Colonic mucosa (tissue), 4 donors: ENCODE measurements at regions not wholly inside any gene's neighbourhood (a gene's known extent, or its start where the extent isn't known, plus 50 kb on each side); places are given as distances from the start of the nearest gene placed in this dataset.
"Not testable (repeated sequence)": the region's sequence is repeated elsewhere in the genome, so short reads cannot be mapped to it uniquely, and the experiment has no call there.

Source experiments
- DNase-seq: peaks from one replicate; pipeline ENCODE4 v3.0.0-alpha.2; 2020
- H3K27ac ChIP-seq: fragments of 200-600 bp; one replicate; pipeline ENCODE4 v1.8.0; 2021
- H3K27me3 ChIP-seq: fragments of 200-600 bp; one replicate; pipeline ENCODE4 v1.8.0; 2021
- H3K36me3 ChIP-seq: fragments of 200-600 bp; one replicate; pipeline ENCODE4 v1.8.0; 2021
- H3K4me1 ChIP-seq: fragments of 200-600 bp; one replicate; pipeline ENCODE4 v1.8.0; 2021; ENCODE audit warnings: mild to moderate bottlenecking
- H3K4me3 ChIP-seq: fragments of 200-600 bp; one replicate; pipeline ENCODE4 v1.8.0; 2021
- H3K9ac ChIP-seq, 2 donors: one replicate each; pipeline ENCODE4 v1.7.0; 2013; ENCODE audit warnings: control low read depth in 2 of 2, low read depth in 2 of 2, low read length in 2 of 2
- H3K9me3 ChIP-seq: fragments of 200-600 bp; one replicate; pipeline ENCODE4 v1.8.0; 2021
- CTCF ChIP-seq: fragments of 200-600 bp; IDR thresholded peaks from one replicate; pipeline ENCODE4 v1.8.0; 2022; ENCODE audit warnings: antibody characterized with exemption, mild to moderate bottlenecking
- intact Hi-C: fragments of 100-400 bp; cut with DNase I; formaldehyde crosslinking; loops from one replicate; pipeline ENCODE4 v1.14.1; 2022
- donor health status: healthy.
- donor health status: DM: no; HTN: no; CAD: no.
- donor health status: DM: no; HTN: no; CAD: no.

GRCh38 chr5:20721286-20721685 is 733.3 kb upstream of the CDH18 start:
- DNase-seq, H3K27ac ChIP-seq, H3K9me3 ChIP-seq, H3K36me3 ChIP-seq, H3K9ac ChIP-seq, H3K27me3 ChIP-seq, H3K4me3 ChIP-seq, H3K4me1 ChIP-seq, intact Hi-C loops: not testable (repeated sequence)

GRCh38 chr5:20711520-20712155 is 723.6 kb upstream of the CDH18 start:
- intact Hi-C loops, H3K4me3 ChIP-seq, H3K27me3 ChIP-seq: not testable (repeated sequence)

GRCh38 chr5:20707634-20708033 is 719.6 kb upstream of the CDH18 start:
- intact Hi-C loops, H3K27me3 ChIP-seq, H3K27ac ChIP-seq, H3K4me1 ChIP-seq, H3K4me3 ChIP-seq, H3K36me3 ChIP-seq, DNase-seq, H3K9ac ChIP-seq, H3K9me3 ChIP-seq: not testable (repeated sequence)

More at GRCh38 chr5:20711520-20712155, 723.6 kb upstream of the CDH18 start:
- H3K4me1 ChIP-seq, DNase-seq, H3K9ac ChIP-seq, H3K9me3 ChIP-seq, H3K36me3 ChIP-seq, H3K27ac ChIP-seq: not testable (repeated sequence)

GRCh38 chr5:20694121-20694520 is 706.1 kb upstream of the CDH18 start:
- Histone ChIP-seq H3K36me3 (no peaks in the 10 kb centered on the region), H3K9ac (no peak overlapping the region), H3K9me3 (no peaks in the 10 kb centered on the region), H3K4me3 (no peak overlapping the region), H3K27ac (no peak overlapping the region), H3K27me3 (no peaks in the 10 kb centered on the region), H3K4me1 (no peaks in the 10 kb centered on the region)
- no peak for DNase-seq
- intact Hi-C loops, result no loop called here
- no peak for TF ChIP-seq CTCF

GRCh38 chr5:20692913-20693312 is 704.9 kb upstream of the CDH18 start:
- no peak for TF ChIP-seq CTCF
- no peaks in the 10 kb centered on the region for H3K9me3 ChIP-seq
- H3K4me3 ChIP-seq, result no peak overlapping the region
- no peak overlapping the region for H3K9ac ChIP-seq
- intact Hi-C loops, result no loop called here
- H3K36me3 ChIP-seq, result no peaks in the 10 kb centered on the region
- no peaks in the 10 kb centered on the region for H3K27me3 ChIP-seq
- no peaks in the 10 kb centered on the region for H3K4me1 ChIP-seq
- DNase-seq, result no peak
- no peak overlapping the region for H3K27ac ChIP-seq

- Histone ChIP-seq H3K4me3 (no peak overlapping the region), H3K9ac (no peak overlapping the region), H3K9me3 (no peaks in the 10 kb centered on the region), H3K36me3 (no peaks in the 10 kb centered on the region), H3K27me3 (no peaks in the 10 kb centered on the region), H3K27ac (no peak overlapping the region), H3K4me1 (no peaks in the 10 kb centered on the region)
- DNase-seq, result no peak
- no peak for TF ChIP-seq CTCF
- intact Hi-C loops, result no loop called here
These were observed 695.4 kb upstream of the CDH18 start for GRCh38 chr5:20683241-20683940.

GRCh38 chr5:20680718-20681302 is 692.8 kb upstream of the CDH18 start:
- Histone ChIP-seq H3K4me3 (no peak overlapping the region), H3K36me3 (no peaks in the 10 kb centered on the region), H3K9me3 (no peaks in the 10 kb centered on the region), H3K27ac (no peak overlapping the region), H3K27me3 (no peaks in the 10 kb centered on the region), H3K9ac (no peak overlapping the region), H3K4me1 (no peaks in the 10 kb centered on the region)
- intact Hi-C loops, result no loop called here
- no peak for DNase-seq
- TF ChIP-seq CTCF, result no peak
